ENCODE measurements at regions not wholly inside any gene's neighbourhood (a gene's known extent, or its start where the extent isn't known, plus 50 kb on each side); places are given as distances from the start of the nearest gene placed in this dataset.

- no peak for TF ChIP-seq NR2C2 (CRISPR knock-in tag; IDR thresholded peaks at IDR 0.05)
- no peak for TF ChIP-seq ATF6 (CRISPR knock-in tag; IDR thresholded peaks at IDR 0.05)
- TF ChIP-seq SMAD4 (CRISPR knock-in tag; IDR thresholded peaks at IDR 0.05), result no peak
- TF ChIP-seq E2F1 (CRISPR knock-in tag; IDR thresholded peaks at IDR 0.05), result no peak
Observed at GRCh38 chr14:98926146-98926545, 345.9 kb downstream of the BCL11B start.

Data from WTC11 (cell line).